ENCODE measurements at regions not wholly inside any gene's neighbourhood (a gene's known extent, or its start where the extent isn't known, plus 50 kb on each side); places are given as distances from the start of the nearest gene placed in this dataset.

- TF ChIP-seq TAF1 (IDR thresholded peaks at IDR 0.05; ENCODE audit: low read depth) (no peak), REST (IDR thresholded peaks at IDR 0.05; ENCODE audit: low read depth) (no peak), EGR1 (IDR thresholded peaks at IDR 0.05) (no peak), TCF12 (IDR thresholded peaks at IDR 0.05; ENCODE audit: low read depth) (no peak), FOXM1 (IDR thresholded peaks at IDR 0.05; ENCODE audit: borderline replicate concordance, low read depth) (no peak), NFIC (IDR thresholded peaks at IDR 0.05) (no peak), ZBTB7A (IDR thresholded peaks at IDR 0.05; ENCODE audit: low read depth) (no peak), CEBPB (IDR thresholded peaks at IDR 0.05) (no peak), YY1 (IDR thresholded peaks at IDR 0.05; ENCODE audit: low read depth) (no peak), USF1 (IDR thresholded peaks at IDR 0.05) (no peak)
Measured at GRCh38 chr7:155373359-155374273, 75.9 kb downstream of the INSIG1 start.
